HepG2 (cell line): ENCODE measurements at regions not wholly inside any gene's neighbourhood (a gene's known extent, or its start where the extent isn't known, plus 50 kb on each side); places are given as distances from the start of the nearest gene placed in this dataset.

Experiments
- ATAC-seq: fragments of 200-7000 bp; cut with Tn5 transposase; 3 replicates; pipeline ENCODE4 v1.9.1; 2020; ENCODE audit warnings: mild to moderate bottlenecking, moderate library complexity
- BruUV-seq: library from RNA; stranded (reverse); fragments of 400-500 nt; replicated peaks from 2 replicates; lab custom pipeline; 2021; lab: Mats Ljungman, UMichigan
- CTCF ChIA-PET: fragments of 300-600 bp; formaldehyde crosslinking; extraction: SDS; loops from one replicate; lab custom pipeline; 2021; ENCODE audit warnings: low total read pairs, inconsistent platforms, low intra/inter-chr PET ratio; lab: Yijun Ruan, JAX
- POLR2A ChIA-PET: fragments of 350-600 bp; sonication (Branson Sonifier 250); formaldehyde crosslinking; loops from one replicate; lab custom pipeline; 2020; ENCODE audit warnings: antibody characterized with exemption, inconsistent platforms; lab: Yijun Ruan, JAX
- DNase-seq: peaks from one replicate; pipeline ENCODE4 v3.0.0-alpha.2; 2015; ENCODE audit warnings: low spot score
- FAIRE-seq: peaks from 3 replicates; lab custom pipeline; 2011; peaks lifted over from hg19 to GRCh38; lab: Jason Lieb, UNC
- H2AFZ ChIP-seq: one replicate; pipeline ENCODE4 v1.6.1; 2011; ENCODE audit warnings: low read length, inconsistent platforms
- H3K27ac ChIP-seq: fragments of 300-600 bp; 3 replicates; pipeline ENCODE4 v1.8.0; 2011; ENCODE audit warnings: mixed run types, mild to moderate bottlenecking, mixed read lengths, low read length, inconsistent platforms; ENCODE audit not compliant: insufficient read depth; ENCODE audit errors: extremely low read length
- H3K27me3 ChIP-seq, 2 experiments: fragments of 200-600 bp in 1 of 2; 2 replicates in 1 of 2; 3 replicates in 1 of 2; pipeline versions ENCODE4 v1.6.0 to v1.8.0; 2011; ENCODE audit warnings: low read length in 2 of 2, mild to moderate bottlenecking in 2 of 2, moderate library complexity in 2 of 2, inconsistent platforms in 1 of 2; ENCODE audit not compliant: insufficient read depth in 2 of 2, control insufficient read depth in 1 of 2
- H3K36me3 ChIP-seq, 2 experiments: fragments of 200-600 bp in 1 of 2; replicated peaks in 1 of 2; 2 replicates in 1 of 2; 3 replicates in 1 of 2; pipeline versions ENCODE4 v1.5.1 to v1.8.0; 2011; ENCODE audit warnings: low read length in 2 of 2, inconsistent platforms in 1 of 2; ENCODE audit not compliant: insufficient read depth in 2 of 2, control insufficient read depth in 1 of 2
- H3K4me1 ChIP-seq: 2 replicates; pipeline ENCODE4 v1.5.1; 2012; ENCODE audit warnings: low read length, inconsistent platforms; ENCODE audit not compliant: insufficient read depth
- H3K4me2 ChIP-seq: 2 replicates; pipeline ENCODE4 v1.6.0; 2011; ENCODE audit warnings: low read depth, low read length, inconsistent platforms
- H3K4me3 ChIP-seq, 3 experiments: fragments of 200-600 bp in 1 of 3; sonication (generic), shearing (Covaris generic) in 1 of 3; replicated peaks in 1 of 3; 2 replicates each; pipeline ENCODE4 v1.5.1; 2011 to 2016; ENCODE audit warnings: low read length in 3 of 3, inconsistent platforms in 2 of 3, low read depth in 2 of 3, mild to moderate bottlenecking in 2 of 3, control low read depth in 1 of 3, mixed read lengths in 1 of 3; ENCODE audit not compliant: insufficient read depth in 1 of 3
- H3K79me2 ChIP-seq: one replicate; pipeline ENCODE4 v1.6.1; 2011; ENCODE audit warnings: low read length, inconsistent platforms; ENCODE audit not compliant: insufficient read depth
- H3K9ac ChIP-seq: 2 replicates; pipeline ENCODE4 v1.6.0; 2011; ENCODE audit warnings: mild to moderate bottlenecking, low read depth, low read length, inconsistent platforms; ENCODE audit not compliant: insufficient read depth
- H3K9me3 ChIP-seq: 2 replicates; pipeline ENCODE4 v1.5.1; 2012; ENCODE audit warnings: mild to moderate bottlenecking, low read length
- H4K20me1 ChIP-seq: 2 replicates; pipeline ENCODE4 v1.6.0; 2011; ENCODE audit warnings: inconsistent platforms, mild to moderate bottlenecking, low read length, moderate library complexity; ENCODE audit not compliant: insufficient read depth
- CENPT ChIP-seq: sonication (generic); formaldehyde crosslinking; IDR thresholded peaks from 2 replicates; pipeline ENCODE4 v1.8.0; 2022; ENCODE audit warnings: low read depth, mild to moderate bottlenecking, moderate library complexity, missing genetic modification reagents
- HCFC1 ChIP-seq: fragments of 150-350 bp; IDR thresholded peaks from 2 replicates; pipeline ENCODE4 v1.6.1; 2014; ENCODE audit warnings: low read depth, low read length
- MED8 ChIP-seq: sonication (generic); formaldehyde crosslinking; IDR thresholded peaks from 2 replicates; pipeline ENCODE4 v1.8.1; 2023; ENCODE audit warnings: mild to moderate bottlenecking, missing genetic modification reagents; ENCODE audit not compliant: insufficient replicate concordance
- MEF2D ChIP-seq: sonication (generic); formaldehyde crosslinking; IDR thresholded peaks from 2 replicates; pipeline ENCODE4 v1.5.1; 2020; ENCODE audit warnings: mild to moderate bottlenecking, missing genetic modification reagents
- NFKBIZ ChIP-seq: IDR thresholded peaks from 2 replicates; pipeline ENCODE4 v1.6.1; 2018; ENCODE audit warnings: missing genetic modification reagents, missing compliant biosample characterization
- NR0B2 ChIP-seq: sonication (generic); formaldehyde crosslinking; IDR thresholded peaks from 2 replicates; pipeline ENCODE4 v1.4.0; 2020; ENCODE audit warnings: mild to moderate bottlenecking, missing genetic modification reagents
- PATZ1 ChIP-seq: sonication (generic); formaldehyde crosslinking; IDR thresholded peaks from 2 replicates; pipeline ENCODE4 v1.4.0; 2020; ENCODE audit warnings: missing genetic modification reagents
- SMARCC2 ChIP-seq: fragments of 450-650 bp; IDR thresholded peaks from 2 replicates; pipeline ENCODE4 v1.6.1; 2017; ENCODE audit warnings: antibody characterized with exemption, mild to moderate bottlenecking
- ZBTB20 ChIP-seq: sonication (generic); formaldehyde crosslinking; IDR thresholded peaks from 2 replicates; pipeline ENCODE4 v1.8.1; 2023; ENCODE audit warnings: missing genetic modification reagents, low read depth, mild to moderate bottlenecking, borderline replicate concordance
- ZNF296 ChIP-seq: sonication (generic); formaldehyde crosslinking; conservative IDR thresholded peaks from 2 replicates; pipeline ENCODE4 v1.5.0; 2020; ENCODE audit warnings: mild to moderate bottlenecking, missing genetic modification reagents
- ZNF570 ChIP-seq: sonication (generic); formaldehyde crosslinking; IDR thresholded peaks from 2 replicates; pipeline ENCODE4 v1.4.0; 2020; ENCODE audit warnings: mild to moderate bottlenecking, missing genetic modification reagents, borderline replicate concordance
- ZNF724P ChIP-seq: sonication (generic); formaldehyde crosslinking; IDR thresholded peaks from 2 replicates; pipeline ENCODE4 v1.8.0; 2022; ENCODE audit warnings: missing genetic modification reagents, borderline replicate concordance
- ZNF800 ChIP-seq: sonication (generic); formaldehyde crosslinking; IDR thresholded peaks from 2 replicates; pipeline ENCODE4 v1.4.0; 2020; ENCODE audit warnings: missing genetic modification reagents
- WGBS: methylation state at CpG from one replicate; pipeline ENCODE4 v1.1.6; 2017; ENCODE audit warnings: low lambda C conversion rate; 5-methylcytosine and 5-hydroxymethylcytosine counted together
- in situ Hi-C: cut with HindIII; loops from 2 replicates; pipeline ENCODE4 v1.10.0; 2017; ENCODE audit warnings: low pct_unique_long_range_greater_than_20kb; ENCODE audit not compliant: extremely low pct_ligation_motif_present
- intact Hi-C: fragments of 100-400 bp; cut with micrococcal nuclease; formaldehyde crosslinking; loops from one replicate; pipeline ENCODE4 v1.10.0; 2022; ENCODE audit not compliant: unreplicated experiment

GRCh38 chr14:50051706-50052105 lies 64.7 kb downstream of the VCPKMT start:
- H3K27me3 ChIP-seq, result no peaks in the 10 kb centered on the region; a peak in 2 of 5 replicates
- no peak overlapping the region for H3K4me2 ChIP-seq
- H3K9me3 ChIP-seq, result no peaks in the 10 kb centered on the region
- no peak overlapping the region for H3K9ac ChIP-seq
- ChIA-PET POLR2A (no interaction called here), CTCF (no interaction called here)
- BruUV-seq, result no TSS peak
- H4K20me1 ChIP-seq, result no peaks in the 10 kb centered on the region
- FAIRE-seq (no peak), ATAC-seq (no peak), DNase-seq (no peak)
- no peak overlapping the region for H3K4me3 ChIP-seq
- peaks cover 34% of the 10 kb centered on the region for H3K4me1 ChIP-seq
- intact Hi-C loops, result no loop called here
- H2AFZ ChIP-seq, result no peak overlapping the region
- no peak overlapping the region for H3K27ac ChIP-seq
- TF ChIP-seq ZBTB20 (CRISPR knock-in tag) (no peak), NFKBIZ (CRISPR knock-in tag) (no peak), HCFC1 (no peak), ZNF296 (no peak), MED8 (CRISPR knock-in tag) (no peak), MEF2D (CRISPR knock-in tag) (no peak), ZNF724P (CRISPR knock-in tag) (no peak), ZNF570 (no peak), ZNF800 (CRISPR knock-in tag) (no peak), CENPT (CRISPR knock-in tag) (no peak), NR0B2 (CRISPR knock-in tag) (no peak), PATZ1 (no peak), SMARCC2 (no peak)
- in situ Hi-C loops, result no loop called here
- H3K79me2 ChIP-seq, result no peaks in the 10 kb centered on the region
- no peaks in the 10 kb centered on the region for H3K36me3 ChIP-seq
- WGBS, result 96% methylated on average over 5 of the region's 5 CpGs
